H9 (cell line): ENCODE measurements at regions not wholly inside any gene's neighbourhood (a gene's known extent, or its start where the extent isn't known, plus 50 kb on each side); places are given as distances from the start of the nearest gene placed in this dataset.

Source experiments
- DNase-seq: peaks from one replicate; pipeline ENCODE4 v3.0.0-alpha.2; 2017
- H2AFZ ChIP-seq: one replicate; pipeline ENCODE4 v1.6.1; 2013; ENCODE audit warnings: mild to moderate bottlenecking, low read length, control low read depth, moderate library complexity
- H2AK5ac ChIP-seq: 2 replicates; pipeline ENCODE4 v1.6.1; 2013; ENCODE audit warnings: low read length, control low read depth, mixed read lengths; ENCODE audit not compliant: insufficient read length
- H2BK120ac ChIP-seq: one replicate; pipeline ENCODE4 v1.6.1; 2013; ENCODE audit warnings: low read depth, mild to moderate bottlenecking, low read length, control low read depth, inconsistent platforms; ENCODE audit not compliant: poor library complexity, severe bottlenecking
- H2BK12ac ChIP-seq: 2 replicates; pipeline ENCODE4 v1.6.1; 2013; ENCODE audit warnings: low read length, control low read depth, mixed read lengths, low read depth; ENCODE audit not compliant: insufficient read length
- H2BK15ac ChIP-seq: 2 replicates; pipeline ENCODE4 v1.6.1; 2013; ENCODE audit warnings: low read depth, low read length, control low read depth
- H2BK20ac ChIP-seq: one replicate; pipeline ENCODE4 v1.6.1; 2013; ENCODE audit warnings: low read depth, mild to moderate bottlenecking, low read length, control low read depth, inconsistent platforms; ENCODE audit not compliant: poor library complexity, severe bottlenecking
- H2BK5ac ChIP-seq: 2 replicates; pipeline ENCODE4 v1.6.1; 2013; ENCODE audit warnings: low read length, control low read depth, mixed read lengths; ENCODE audit not compliant: insufficient read length
- H3K14ac ChIP-seq: 2 replicates; pipeline ENCODE4 v1.6.1; 2013; ENCODE audit warnings: low read length, control low read depth; ENCODE audit not compliant: insufficient read depth
- H3K18ac ChIP-seq: 2 replicates; pipeline ENCODE4 v1.6.1; 2013; ENCODE audit warnings: low read depth, mild to moderate bottlenecking, mixed read lengths, low read length, control low read depth; ENCODE audit not compliant: insufficient read length
- H3K23ac ChIP-seq: 2 replicates; pipeline ENCODE4 v1.6.1; 2013; ENCODE audit warnings: low read length, control low read depth, mixed read lengths, low read depth; ENCODE audit not compliant: insufficient read length
- H3K23me2 ChIP-seq: 2 replicates; pipeline ENCODE4 v1.6.1; 2013; ENCODE audit warnings: low read depth, mild to moderate bottlenecking, mixed read lengths, low read length, control low read depth; ENCODE audit not compliant: insufficient read length, poor library complexity, severe bottlenecking
- H3K27ac ChIP-seq: 2 replicates; pipeline ENCODE4 v1.5.1; 2013; ENCODE audit warnings: low read length, control low read depth, mixed read lengths, low read depth; ENCODE audit not compliant: insufficient read length
- H3K27me3 ChIP-seq: 2 replicates; pipeline ENCODE4 v1.6.1; 2013; ENCODE audit warnings: low read length, control low read depth, inconsistent platforms; ENCODE audit not compliant: insufficient read depth
- H3K4ac ChIP-seq: 2 replicates; pipeline ENCODE4 v1.6.1; 2013; ENCODE audit warnings: low read depth, mild to moderate bottlenecking, control low read depth, inconsistent platforms, low read length, moderate library complexity
- H3K4me1 ChIP-seq: 2 replicates; pipeline ENCODE4 v1.6.1; 2013; ENCODE audit warnings: low read length, control low read depth, inconsistent platforms; ENCODE audit not compliant: insufficient read depth
- H3K4me2 ChIP-seq: 2 replicates; pipeline ENCODE4 v1.6.1; 2013; ENCODE audit warnings: low read length, control low read depth, mixed read lengths; ENCODE audit not compliant: insufficient read length, insufficient read depth
- H3K56ac ChIP-seq: 2 replicates; pipeline ENCODE4 v1.6.1; 2013; ENCODE audit warnings: low read depth, mild to moderate bottlenecking, mixed read lengths, low read length, control low read depth; ENCODE audit not compliant: insufficient read length
- H3K79me1 ChIP-seq: 2 replicates; pipeline ENCODE4 v1.6.1; 2013; ENCODE audit warnings: low read depth, mild to moderate bottlenecking, moderate library complexity, low read length, control low read depth, inconsistent platforms; ENCODE audit not compliant: insufficient read depth, poor library complexity, severe bottlenecking
- H3K79me2 ChIP-seq: 2 replicates; pipeline ENCODE4 v1.6.1; 2013; ENCODE audit warnings: low read length, control low read depth, inconsistent platforms; ENCODE audit not compliant: insufficient read depth
- H3K9ac ChIP-seq: 2 replicates; pipeline ENCODE4 v1.6.1; 2013; ENCODE audit warnings: low read length, control low read depth, mixed read lengths; ENCODE audit not compliant: insufficient read length; ENCODE audit errors: extremely low read depth
- H3K9me3 ChIP-seq: one replicate; pipeline ENCODE4 v1.6.1; 2013; ENCODE audit warnings: low read depth, low read length, inconsistent platforms; ENCODE audit not compliant: control insufficient read depth
- H3T11ph ChIP-seq: one replicate; pipeline ENCODE4 v1.6.1; 2013; ENCODE audit warnings: mild to moderate bottlenecking, low read length, control low read depth, inconsistent platforms
- H4K20me1 ChIP-seq: one replicate; pipeline ENCODE4 v1.6.1; 2013; ENCODE audit not compliant: control insufficient read depth, insufficient read length, insufficient read depth
- H4K5ac ChIP-seq: 2 replicates; pipeline ENCODE4 v1.6.1; 2013; ENCODE audit warnings: low read depth, mild to moderate bottlenecking, mixed read lengths, low read length, control low read depth; ENCODE audit not compliant: insufficient read length
- H4K8ac ChIP-seq: replicated peaks from 2 replicates; pipeline ENCODE4 v1.6.1; 2013; ENCODE audit warnings: low read length, control low read depth, mixed read lengths, low read depth; ENCODE audit not compliant: insufficient read length
- H4K91ac ChIP-seq: 2 replicates; pipeline ENCODE4 v1.6.1; 2013; ENCODE audit warnings: low read depth, mild to moderate bottlenecking, moderate library complexity, mixed read lengths, low read length, control low read depth; ENCODE audit not compliant: insufficient read length
- H3K27ac Mint-ChIP-seq, 3 experiments: 2 replicates in 2 of 3; 3 replicates in 1 of 3; pipeline ENCODE4 v1.8.0; 2020 to 2021; ENCODE audit warnings: mixed read lengths in 3 of 3, mild to moderate bottlenecking in 1 of 3, moderate library complexity in 1 of 3
- H3K27me3 Mint-ChIP-seq: 2 replicates; pipeline ENCODE4 v1.8.0; 2021; ENCODE audit warnings: low read depth, mild to moderate bottlenecking, moderate library complexity, mixed read lengths
- H3K36me3 Mint-ChIP-seq, 3 experiments: 2 replicates in 2 of 3; 3 replicates in 1 of 3; pipeline ENCODE4 v1.8.0; 2020 to 2021; ENCODE audit warnings: low read depth in 3 of 3, mixed read lengths in 3 of 3; ENCODE audit not compliant: insufficient read depth in 1 of 3
- H3K4me1 Mint-ChIP-seq, 2 experiments: 2 replicates each; pipeline ENCODE4 v1.8.0; 2020; ENCODE audit warnings: mixed read lengths in 2 of 2
- H3K4me3 Mint-ChIP-seq, 2 experiments: 2 replicates in 1 of 2; 3 replicates in 1 of 2; pipeline ENCODE4 v1.8.0; 2020 to 2021; ENCODE audit warnings: mild to moderate bottlenecking in 2 of 2, mixed read lengths in 2 of 2, moderate library complexity in 1 of 2
- H3K9me3 Mint-ChIP-seq, 2 experiments: 2 replicates in 1 of 2; 3 replicates in 1 of 2; pipeline ENCODE4 v1.8.0; 2020; ENCODE audit warnings: mild to moderate bottlenecking in 2 of 2, mixed read lengths in 2 of 2, moderate library complexity in 1 of 2
- CTCF ChIP-seq: fragments of 200-600 bp; sonication (generic); conservative IDR thresholded peaks from 3 replicates; pipeline ENCODE4 v1.8.0; 2021; ENCODE audit warnings: antibody characterized with exemption, mild to moderate bottlenecking
- WGBS: extraction: QIAGEN DNeasy Blood & Tissue Kit; methylation state at CpG from one replicate; pipeline ENCODE4 v1.1.7; 2013; ENCODE audit warnings: missing lambda C conversion rate, low lambda C conversion rate, mixed read lengths; ENCODE audit not compliant: insufficient read length; ENCODE audit errors: extremely low coverage; 5-methylcytosine and 5-hydroxymethylcytosine counted together

- no peak overlapping the region for H3K56ac ChIP-seq
- H3K4me1 Mint-ChIP-seq: no peaks in the 10 kb centered on the region
Observed at GRCh38 chr10:36332926-36333325, 690.8 kb upstream of the FZD8 start.

More at GRCh38 chr10:36332926-36333325, 690.8 kb upstream of the FZD8 start:
- Histone ChIP-seq H3K18ac (no peak overlapping the region), H2AFZ (no peak overlapping the region), H2BK5ac (no peak overlapping the region), H3K27me3 (no peaks in the 10 kb centered on the region), H3K23ac (no peak overlapping the region), H2BK120ac (no peak overlapping the region), H4K5ac (no peak overlapping the region), H3K27ac (no peak overlapping the region), H3K23me2 (no peaks in the 10 kb centered on the region), H2BK12ac (no peak overlapping the region), H3K79me2 (no peaks in the 10 kb centered on the region), H3K79me1 (no peaks in the 10 kb centered on the region), H3K4me1 (no peaks in the 10 kb centered on the region), H3K14ac (no peak overlapping the region), H3K9ac (no peak overlapping the region), H2AK5ac (no peak overlapping the region), H2BK20ac (no peak overlapping the region), H4K20me1 (no peaks in the 10 kb centered on the region), H3K4me2 (no peak overlapping the region), H4K8ac (no peak overlapping the region), H3K9me3 (no peaks in the 10 kb centered on the region), H3T11ph (no peak overlapping the region), H4K91ac (no peak overlapping the region), H2BK15ac (no peak overlapping the region), H3K4ac (no peak overlapping the region)
- no peaks in the 10 kb centered on the region for H3K36me3 Mint-ChIP-seq
- no peak overlapping the region for H3K4me3 Mint-ChIP-seq
- H3K27ac Mint-ChIP-seq: no peak overlapping the region
- H3K27me3 Mint-ChIP-seq: no peaks in the 10 kb centered on the region; the same call in 1 of the 2 replicates
- H3K9me3 Mint-ChIP-seq: no peaks in the 10 kb centered on the region
- WGBS: no CpG with 5 or more reads among the region's 3 CpGs
- no peak for DNase-seq
- no peak for TF ChIP-seq CTCF
